Thymus (tissue), 11 donors: ENCODE measurements at regions not wholly inside any gene's neighbourhood (a gene's known extent, or its start where the extent isn't known, plus 50 kb on each side); places are given as distances from the start of the nearest gene placed in this dataset.

Source experiments
- DNase-seq, 9 donors: peaks; one replicate each; pipeline ENCODE4 v3.0.0-alpha.2; 2013; ENCODE audit warnings: low spot score in 9 of 9, low read depth in 6 of 9, missing footprints in 1 of 9
- H3K27ac ChIP-seq, 2 donors: one replicate each; pipeline ENCODE4 v1.5.1; 2013; ENCODE audit warnings: control low read depth in 1 of 2, low read depth in 1 of 2, low read length in 1 of 2, mild to moderate bottlenecking in 1 of 2, moderate library complexity in 1 of 2
- H3K27me3 ChIP-seq, 2 donors: one replicate each; pipeline ENCODE4 v1.5.1; 2013; ENCODE audit warnings: low read length in 1 of 2; ENCODE audit not compliant: control insufficient read depth in 2 of 2, insufficient read depth in 1 of 2
- H3K36me3 ChIP-seq, 2 donors: one replicate each; pipeline ENCODE4 v1.5.1; 2013; ENCODE audit warnings: low read length in 1 of 2, mild to moderate bottlenecking in 1 of 2, moderate library complexity in 1 of 2; ENCODE audit not compliant: control insufficient read depth in 2 of 2, insufficient read depth in 2 of 2
- H3K4me1 ChIP-seq, 2 donors: one replicate each; pipeline ENCODE4 v1.5.1; 2013; ENCODE audit warnings: low read length in 2 of 2; ENCODE audit not compliant: control insufficient read depth in 2 of 2, insufficient read depth in 2 of 2
- H3K4me3 ChIP-seq, 2 donors: one replicate each; pipeline ENCODE4 v1.5.1; 2013; ENCODE audit warnings: low read length in 2 of 2, control low read depth in 1 of 2, mild to moderate bottlenecking in 1 of 2
- H3K9me3 ChIP-seq, 2 donors: one replicate each; pipeline ENCODE4 v1.5.1; 2013; ENCODE audit warnings: low read length in 1 of 2, mild to moderate bottlenecking in 1 of 2; ENCODE audit not compliant: control insufficient read depth in 2 of 2, insufficient read depth in 1 of 2
- WGBS: extraction: QIAGEN DNeasy Blood & Tissue Kit; methylation state at CpG from one replicate; pipeline ENCODE4 v1.1.7; 2013; 5-methylcytosine and 5-hydroxymethylcytosine counted together
- donor health status: healthy.

GRCh38 chr6:6461138-6461537 is 127.4 kb upstream of the LY86 start:
- peak in 2 of 9 donors; percentile 16 to 24 for DNase-seq
- H3K4me3 ChIP-seq: no peak overlapping the region
- H3K36me3 ChIP-seq: no peaks in the 10 kb centered on the region
- WGBS: 20% methylated on average over 4 of the region's 4 CpGs
- no peaks in the 10 kb centered on the region for H3K9me3 ChIP-seq
- H3K4me1 ChIP-seq: peaks cover 0 to 3% of the 10 kb centered on the region in 2 donors
- peaks cover 0 to 10% of the 10 kb centered on the region in 2 donors for H3K27me3 ChIP-seq
- no peak overlapping the region for H3K27ac ChIP-seq

DNA sequence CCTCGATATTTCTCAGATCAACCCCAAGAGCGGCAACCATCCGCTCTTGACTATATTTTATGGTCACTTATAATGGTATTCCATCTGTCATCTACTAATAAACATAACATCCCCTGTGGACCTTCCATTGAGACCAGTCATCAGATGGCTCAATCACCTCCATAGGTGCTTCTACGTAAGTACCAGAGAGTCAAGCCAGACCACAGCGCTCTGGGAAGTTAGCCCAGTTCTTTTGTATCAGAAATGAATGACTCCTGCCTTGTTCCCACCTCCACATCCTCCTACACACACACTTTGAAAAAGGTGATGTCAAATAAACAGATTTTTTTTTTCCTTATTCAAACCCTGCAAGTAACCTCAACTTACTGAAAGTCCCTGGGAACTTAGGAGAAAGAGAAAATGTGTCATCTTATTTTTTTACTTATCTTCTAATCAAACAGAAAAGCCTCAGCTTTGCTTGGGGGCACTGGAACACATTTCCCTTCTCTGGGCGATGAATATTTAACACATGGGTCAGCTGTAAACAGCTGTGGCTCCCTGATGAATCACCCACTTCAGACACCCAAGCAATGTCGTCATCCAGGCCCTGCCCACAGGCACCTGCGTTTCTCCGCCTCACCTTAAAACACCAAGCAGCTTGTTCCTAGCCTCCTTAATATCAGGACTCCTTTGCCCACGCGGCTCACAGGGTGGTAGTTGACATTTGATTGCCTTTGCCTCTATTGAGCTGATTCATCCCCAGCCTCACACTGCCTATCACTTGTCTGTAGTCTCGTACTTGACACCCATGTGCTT is 121.4 kb upstream of the LY86 start:
- Histone ChIP-seq H3K36me3 (no peaks in the 10 kb centered on the region), H3K4me1 (no peaks in the 10 kb centered on the region), H3K27ac (no peak overlapping the region), H3K4me3 (no peak overlapping the region), H3K9me3 (no peaks in the 10 kb centered on the region), H3K27me3 (peaks cover 0 to 4% of the 10 kb centered on the region in 2 donors)
- 88% methylated on average over 12 of the region's 12 CpGs for WGBS
- no peak for DNase-seq

DNA sequence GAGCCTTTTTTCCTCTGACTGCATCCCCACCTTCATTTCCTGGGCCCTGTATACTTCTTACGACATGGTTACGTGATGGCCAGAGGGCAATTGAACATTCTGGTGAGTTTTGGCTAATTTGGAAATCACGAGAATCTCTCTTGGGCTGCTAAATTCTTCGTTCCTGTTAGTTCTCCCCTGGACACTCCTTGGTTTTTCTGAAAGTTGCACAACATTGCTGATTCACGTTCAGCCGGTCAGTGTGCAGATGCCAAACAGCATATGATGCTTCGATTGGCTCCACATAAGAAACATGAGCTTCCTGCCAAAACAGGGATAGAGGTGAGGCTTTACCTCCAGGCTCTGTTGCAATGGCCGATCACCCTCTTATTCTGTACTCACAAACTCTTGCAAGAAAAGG is 119.4 kb upstream of the LY86 start:
- WGBS: 95% methylated on average over 8 of the region's 8 CpGs
- no peaks in the 10 kb centered on the region for H3K9me3 ChIP-seq
- no peaks in the 10 kb centered on the region for H3K36me3 ChIP-seq
- DNase-seq: no peak
- no peak overlapping the region for H3K27ac ChIP-seq
- peaks cover 0 to 2% of the 10 kb centered on the region in 2 donors for H3K27me3 ChIP-seq
- H3K4me3 ChIP-seq: no peak overlapping the region
- H3K4me1 ChIP-seq: no peaks in the 10 kb centered on the region

GRCh38 chr6:6470123-6470522 is 118.4 kb upstream of the LY86 start:
- no peaks in the 10 kb centered on the region for H3K4me1 ChIP-seq
- H3K27ac ChIP-seq: no peak overlapping the region
- DNase-seq: no peak
- no peaks in the 10 kb centered on the region for H3K9me3 ChIP-seq
- WGBS: 93% methylated on average over 2 of the region's 2 CpGs
- no peaks in the 10 kb centered on the region for H3K27me3 ChIP-seq
- no peaks in the 10 kb centered on the region for H3K36me3 ChIP-seq
- H3K4me3 ChIP-seq: no peak overlapping the region

- H3K4me3 ChIP-seq: no peak overlapping the region
- no peaks in the 10 kb centered on the region for H3K9me3 ChIP-seq
- no peaks in the 10 kb centered on the region for H3K27me3 ChIP-seq
- no peaks in the 10 kb centered on the region for H3K4me1 ChIP-seq
- WGBS: 93% methylated on average over 3 of the region's 3 CpGs
- H3K27ac ChIP-seq: no peak overlapping the region
- no peak for DNase-seq
- H3K36me3 ChIP-seq: no peaks in the 10 kb centered on the region
Measured at GRCh38 chr6:6471276-6471675, 117.2 kb upstream of the LY86 start.

- Histone ChIP-seq H3K27ac (no peak overlapping the region), H3K4me1 (no peaks in the 10 kb centered on the region), H3K27me3 (peaks cover 0 to 3% of the 10 kb centered on the region in 2 donors), H3K4me3 (no peak overlapping the region), H3K9me3 (no peaks in the 10 kb centered on the region), H3K36me3 (no peaks in the 10 kb centered on the region)
- 95% methylated on average over 11 of the region's 11 CpGs for WGBS
- no peak for DNase-seq
Measured at GRCh38 chr6:6474170-6474920, 114.2 kb upstream of the LY86 start.

- H3K9me3 ChIP-seq: no peaks in the 10 kb centered on the region
- H3K36me3 ChIP-seq: no peaks in the 10 kb centered on the region
- H3K27me3 ChIP-seq: peaks cover 0 to 3% of the 10 kb centered on the region in 2 donors
- no peaks in the 10 kb centered on the region for H3K4me1 ChIP-seq
- WGBS: 85% methylated on average over 6 of the region's 6 CpGs
- H3K27ac ChIP-seq: no peak overlapping the region
- DNase-seq: no peak
- no peak overlapping the region for H3K4me3 ChIP-seq
Measured at GRCh38 chr6:6479785-6480184, 108.7 kb upstream of the LY86 start.

GRCh38 chr6:6482256-6482655 is 106.3 kb upstream of the LY86 start:
- Histone ChIP-seq H3K4me1 (no peaks in the 10 kb centered on the region), H3K36me3 (no peaks in the 10 kb centered on the region), H3K9me3 (no peaks in the 10 kb centered on the region), H3K27ac (no peak overlapping the region), H3K27me3 (peaks cover 0 to 3% of the 10 kb centered on the region in 2 donors), H3K4me3 (no peak overlapping the region)
- 96% methylated on average over 5 of the region's 5 CpGs for WGBS
- DNase-seq: no peak

DNA sequence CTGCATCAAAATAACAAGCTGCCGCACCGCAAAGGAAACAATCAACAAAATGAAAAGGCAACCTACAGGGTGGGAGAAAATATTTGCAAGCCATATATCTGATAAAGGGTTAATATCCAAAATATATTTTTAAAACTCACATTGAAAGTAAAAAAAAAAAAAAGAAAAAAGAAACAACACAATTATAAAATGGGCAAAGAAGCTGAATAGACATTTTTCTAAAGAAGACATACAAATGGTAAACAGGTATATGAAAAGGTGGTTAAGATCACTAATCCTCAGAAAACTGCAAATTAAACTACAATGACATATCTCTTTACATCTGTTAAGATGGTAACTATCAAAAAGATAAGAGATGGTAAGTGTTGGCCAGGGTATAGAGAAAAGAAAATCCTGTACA is 105.4 kb upstream of the LY86 start:
- 98% methylated on average over 2 of the region's 2 CpGs for WGBS

More for the DNA sequence above, 105.4 kb upstream of the LY86 start:
- Histone ChIP-seq H3K27ac (no peak overlapping the region), H3K4me1 (no peaks in the 10 kb centered on the region), H3K9me3 (no peaks in the 10 kb centered on the region), H3K27me3 (peaks cover 0 to 3% of the 10 kb centered on the region in 2 donors), H3K36me3 (no peaks in the 10 kb centered on the region), H3K4me3 (no peak overlapping the region)
- DNase-seq: no peak
